Bronchial epithelial cell (primary cell): ENCODE measurements at regions not wholly inside any gene's neighbourhood (a gene's known extent, or its start where the extent isn't known, plus 50 kb on each side); places are given as distances from the start of the nearest gene placed in this dataset.
A peak's percentile ranks its signal among the peaks of the same experiment; 100 is the strongest.
"Not testable (repeated sequence)": the region's sequence is repeated elsewhere in the genome, so short reads cannot be mapped to it uniquely, and the experiment has no call there.

Experiments used
- DNase-seq: peaks from one replicate; pipeline ENCODE4 v3.0.0-alpha.2; 2010; ENCODE audit warnings: low read depth
- FAIRE-seq: peaks from 2 replicates; lab custom pipeline; 2011; peaks lifted over from hg19 to GRCh38; lab: Jason Lieb, UNC
- H3K27me3 ChIP-seq: 2 replicates; pipeline ENCODE4 v1.5.1; 2011; ENCODE audit warnings: low read length; ENCODE audit not compliant: control insufficient read depth, insufficient read depth
- H3K36me3 ChIP-seq: 2 replicates; pipeline ENCODE4 v1.5.1; 2011; ENCODE audit warnings: low read length; ENCODE audit not compliant: control insufficient read depth, insufficient read depth
- H3K4me3 ChIP-seq: 2 replicates; pipeline ENCODE4 v1.5.1; 2011; ENCODE audit warnings: mild to moderate bottlenecking, low read depth, low read length, control low read depth
- CTCF ChIP-seq: IDR thresholded peaks from 2 replicates; pipeline ENCODE4 v1.5.1; 2011; ENCODE audit warnings: mild to moderate bottlenecking, moderate library complexity, low read length, control low read depth, inconsistent platforms; ENCODE audit not compliant: insufficient read depth, severe bottlenecking

- FAIRE-seq, result no peak
These were observed 95.1 kb upstream of the BOD1L1 start for GRCh38 chr4:13722649-13723048.

GRCh38 chr4:13728761-13729160, 101.2 kb upstream of the BOD1L1 start:
- TF ChIP-seq CTCF, result no peak
- no peak for DNase-seq
- H3K4me3 ChIP-seq, result no peak overlapping the region
- no peak for FAIRE-seq
- H3K27me3 ChIP-seq, result peaks cover 2% of the 10 kb centered on the region
- no peaks in the 10 kb centered on the region for H3K36me3 ChIP-seq

More at GRCh38 chr4:13722649-13723048, 95.1 kb upstream of the BOD1L1 start:
- Histone ChIP-seq H3K4me3 (no peak overlapping the region), H3K27me3 (no peaks in the 10 kb centered on the region), H3K36me3 (no peaks in the 10 kb centered on the region)
- no peak for TF ChIP-seq CTCF
- no peak for DNase-seq

- no peaks in the 10 kb centered on the region for H3K36me3 ChIP-seq
- H3K27me3 ChIP-seq, result peaks cover 2% of the 10 kb centered on the region
- TF ChIP-seq CTCF, result no peak
- FAIRE-seq, result no peak
- no peak for DNase-seq
- no peak overlapping the region for H3K4me3 ChIP-seq
These were observed 103.5 kb upstream of the BOD1L1 start for GRCh38 chr4:13731019-13731418.

GRCh38 chr4:13733817-13734216, 106.3 kb upstream of the BOD1L1 start:
- no peaks in the 10 kb centered on the region for H3K36me3 ChIP-seq
- DNase-seq (no peak), FAIRE-seq (no peak)
- H3K27me3 ChIP-seq, result no peaks in the 10 kb centered on the region
- H3K4me3 ChIP-seq, result no peak overlapping the region
- no peak for TF ChIP-seq CTCF

GRCh38 chr4:13750594-13750993, 123.1 kb upstream of the BOD1L1 start:
- FAIRE-seq (no peak), DNase-seq (peak; percentile 2)
- no peak overlapping the region for H3K4me3 ChIP-seq
- TF ChIP-seq CTCF, result no peak
- no peaks in the 10 kb centered on the region for H3K27me3 ChIP-seq
- H3K36me3 ChIP-seq, result no peaks in the 10 kb centered on the region

- not testable (repeated sequence) for H3K4me3 ChIP-seq, DNase-seq, H3K36me3 ChIP-seq, FAIRE-seq, H3K27me3 ChIP-seq
These were observed 134.1 kb upstream of the BOD1L1 start for GRCh38 chr4:13761581-13761980.
